ENCODE measurements at regions not wholly inside any gene's neighbourhood (a gene's known extent, or its start where the extent isn't known, plus 50 kb on each side); places are given as distances from the start of the nearest gene placed in this dataset.

GRCh38 chr2:6769346-6769745 is 96.4 kb downstream of the CMPK2 start:
- Histone ChIP-seq H3K9ac (ENCODE audit: low read depth, low read length, poor library complexity, severe bottlenecking) (no peak overlapping the region), H3K4me2 (ENCODE audit: low read depth, low read length, poor library complexity, severe bottlenecking) (no peak overlapping the region), H2AFZ (ENCODE audit: low read length) (no peak overlapping the region), H3K27me3 (ENCODE audit: insufficient read depth, low read length, poor library complexity, severe bottlenecking) (no peaks in the 10 kb centered on the region), H3K36me3 (ENCODE audit: insufficient read depth, low read length) (no peaks in the 10 kb centered on the region), H3F3A (ENCODE audit: low read depth) (no peaks in the 10 kb centered on the region), H3K9me2 (replicated peaks; ENCODE audit: low read depth, low read length) (no peaks in the 10 kb centered on the region), H3K4me1 (ENCODE audit: insufficient read depth, low read length, poor library complexity, severe bottlenecking) (no peaks in the 10 kb centered on the region), H3K9me3 (ENCODE audit: insufficient read depth, low read depth, low read length) (no peaks in the 10 kb centered on the region), H3K79me2 (ENCODE audit: insufficient read depth, low read length) (no peaks in the 10 kb centered on the region), H4K20me1 (ENCODE audit: insufficient read depth, low read length, poor library complexity, severe bottlenecking) (no peaks in the 10 kb centered on the region), H3K4me3 (ENCODE audit: low read length, poor library complexity, severe bottlenecking) (no peak overlapping the region)
- TF ChIP-seq CTCF (conservative IDR thresholded peaks at IDR 0.05; ENCODE audit: low read length): no peak
- no peak for TF ChIP-seq EZH2phosphoT487 (IDR thresholded peaks at IDR 0.05; ENCODE audit: borderline replicate concordance)

- no peak overlapping the region for H3K9ac ChIP-seq (ENCODE audit: low read depth, low read length, poor library complexity, severe bottlenecking)
- no peaks in the 10 kb centered on the region for H3K27me3 ChIP-seq (ENCODE audit: insufficient read depth, low read length, poor library complexity, severe bottlenecking)
- H3K4me1 ChIP-seq (ENCODE audit: insufficient read depth, low read length, poor library complexity, severe bottlenecking): no peaks in the 10 kb centered on the region
- no peaks in the 10 kb centered on the region for H3K9me3 ChIP-seq (ENCODE audit: insufficient read depth, low read depth, low read length)
- H3K4me2 ChIP-seq (ENCODE audit: low read depth, low read length, poor library complexity, severe bottlenecking): no peak overlapping the region
- H3K4me3 ChIP-seq (ENCODE audit: low read length, poor library complexity, severe bottlenecking): no peak overlapping the region
- no peaks in the 10 kb centered on the region for H4K20me1 ChIP-seq (ENCODE audit: insufficient read depth, low read length, poor library complexity, severe bottlenecking)
- no peaks in the 10 kb centered on the region for H3K9me2 ChIP-seq (replicated peaks; ENCODE audit: low read depth, low read length)
- no peaks in the 10 kb centered on the region for H3F3A ChIP-seq (ENCODE audit: low read depth)
- H3K36me3 ChIP-seq (ENCODE audit: insufficient read depth, low read length): no peaks in the 10 kb centered on the region
- H3K79me2 ChIP-seq (ENCODE audit: insufficient read depth, low read length): no peaks in the 10 kb centered on the region
- TF ChIP-seq EZH2phosphoT487 (IDR thresholded peaks at IDR 0.05; ENCODE audit: borderline replicate concordance) (no peak), CTCF (conservative IDR thresholded peaks at IDR 0.05; ENCODE audit: low read length) (no peak)
- no peak overlapping the region for H2AFZ ChIP-seq (ENCODE audit: low read length)
These were observed 95.7 kb downstream of the CMPK2 start for GRCh38 chr2:6770006-6770405.

GRCh38 chr2:6771634-6772611 is 93.8 kb downstream of the CMPK2 start:
- H2AFZ ChIP-seq (ENCODE audit: low read length): peak overlapping the region; percentile 48; the same call in 1 of the 2 replicates

More at GRCh38 chr2:6771634-6772611, 93.8 kb downstream of the CMPK2 start:
- no peaks in the 10 kb centered on the region for H3F3A ChIP-seq (ENCODE audit: low read depth)
- TF ChIP-seq EZH2phosphoT487 (IDR thresholded peaks at IDR 0.05; ENCODE audit: borderline replicate concordance) (no peak), CTCF (conservative IDR thresholded peaks at IDR 0.05; ENCODE audit: low read length) (no peak)
- H3K9me3 ChIP-seq (ENCODE audit: insufficient read depth, low read depth, low read length): no peaks in the 10 kb centered on the region
- H3K4me2 ChIP-seq (ENCODE audit: low read depth, low read length, poor library complexity, severe bottlenecking): no peak overlapping the region
- H3K4me3 ChIP-seq (ENCODE audit: low read length, poor library complexity, severe bottlenecking): no peak overlapping the region
- no peaks in the 10 kb centered on the region for H3K9me2 ChIP-seq (replicated peaks; ENCODE audit: low read depth, low read length)
- no peak overlapping the region for H3K9ac ChIP-seq (ENCODE audit: low read depth, low read length, poor library complexity, severe bottlenecking)
- no peaks in the 10 kb centered on the region for H3K27me3 ChIP-seq (ENCODE audit: insufficient read depth, low read length, poor library complexity, severe bottlenecking)
- no peaks in the 10 kb centered on the region for H4K20me1 ChIP-seq (ENCODE audit: insufficient read depth, low read length, poor library complexity, severe bottlenecking)
- H3K79me2 ChIP-seq (ENCODE audit: insufficient read depth, low read length): no peaks in the 10 kb centered on the region
- H3K36me3 ChIP-seq (ENCODE audit: insufficient read depth, low read length): no peaks in the 10 kb centered on the region
- no peaks in the 10 kb centered on the region for H3K4me1 ChIP-seq (ENCODE audit: insufficient read depth, low read length, poor library complexity, severe bottlenecking)

Data from Loucy (cell line).